ENCODE measurements at regions not wholly inside any gene's neighbourhood (a gene's known extent, or its start where the extent isn't known, plus 50 kb on each side); places are given as distances from the start of the nearest gene placed in this dataset.

- Histone ChIP-seq H2AFZ (ENCODE audit: insufficient read depth, low read depth, low read length, poor library complexity, severe bottlenecking) (no peak overlapping the region), H3K9ac (ENCODE audit: insufficient read depth, low read length, poor library complexity, severe bottlenecking) (no peak overlapping the region), H3K4me2 (replicated peaks; ENCODE audit: extremely low read depth, low read length, poor library complexity, severe bottlenecking) (no peak overlapping the region), H3K36me3 (replicated peaks in 1 of 2; ENCODE audit: control insufficient read depth in 1 of 2, insufficient read depth in 2 of 2, low read length in 2 of 2) (no peaks in the 10 kb centered on the region), H3K4me1 (ENCODE audit: control insufficient read depth in 1 of 2, insufficient read depth in 2 of 2, low read length in 2 of 2) (no peaks in the 10 kb centered on the region), H3K79me2 (ENCODE audit: insufficient read depth, low read length) (no peaks in the 10 kb centered on the region), H4K20me1 (ENCODE audit: insufficient read depth, low read length) (no peaks in the 10 kb centered on the region), H3K27me3 (ENCODE audit: control insufficient read depth in 2 of 2, insufficient read depth in 2 of 2, low read length in 2 of 2) (no peaks in the 10 kb centered on the region), H3K27ac (ENCODE audit: low read depth in 1 of 2, low read length in 2 of 2) (no peak overlapping the region), H3K9me3 (replicated peaks in 1 of 2; ENCODE audit: control insufficient read depth in 1 of 2, insufficient read depth in 1 of 2, low read length in 2 of 2) (peaks cover 0 to 8% of the 10 kb centered on the region in 2 donors), H3K4me3 (replicated peaks in 1 of 3; ENCODE audit: low read depth in 2 of 3, low read length in 3 of 3) (no peak overlapping the region)
- H3K4me3 Mint-ChIP-seq = no peak overlapping the region
- no peak overlapping the region for H3K27ac Mint-ChIP-seq
- TF ChIP-seq CTCF (IDR thresholded peaks at IDR 0.05) = no peak
- H3K27me3 Mint-ChIP-seq (ENCODE audit: low read depth in 3 of 3) = no peaks in the 10 kb centered on the region
- DNase-seq = no peak
- intact Hi-C loops (cut with micrococcal nuclease) = no loop called here
- H3K36me3 Mint-ChIP-seq = no peaks in the 10 kb centered on the region
- WGBS (ENCODE audit: insufficient coverage) = 100% methylated on average over 1 of the region's 2 CpGs
- H3K9me3 Mint-ChIP-seq = peaks cover 2 to 13% (median 4%) of the 10 kb centered on the region in 7 donors
- H3K4me1 Mint-ChIP-seq = no peaks in the 10 kb centered on the region
Measured at GRCh38 chr4:186775902-186776301, 52.2 kb upstream of the FAT1 start.

GRCh38 chr4:186778134-186778533, 54.5 kb upstream of the FAT1 start:
- no peak overlapping the region for H3K27ac Mint-ChIP-seq
- no peak overlapping the region for H3K27ac ChIP-seq (ENCODE audit: low read depth in 1 of 2, low read length in 2 of 2)
- no peak overlapping the region for H3K4me3 ChIP-seq (replicated peaks in 1 of 3; ENCODE audit: low read depth in 2 of 3, low read length in 3 of 3)
- no peaks in the 10 kb centered on the region for H3K27me3 ChIP-seq (ENCODE audit: control insufficient read depth in 2 of 2, insufficient read depth in 2 of 2, low read length in 2 of 2)
- no peak overlapping the region for H3K9ac ChIP-seq (ENCODE audit: insufficient read depth, low read length, poor library complexity, severe bottlenecking)
- no peaks in the 10 kb centered on the region for H3K4me1 Mint-ChIP-seq
- peaks cover 0 to 8% of the 10 kb centered on the region in 2 donors for H3K9me3 ChIP-seq (replicated peaks in 1 of 2; ENCODE audit: control insufficient read depth in 1 of 2, insufficient read depth in 1 of 2, low read length in 2 of 2)
- no peak for TF ChIP-seq CTCF (IDR thresholded peaks at IDR 0.05)
- WGBS (ENCODE audit: insufficient coverage) = 100% methylated on average over 1 of the region's 7 CpGs
- no peak for DNase-seq
- no peaks in the 10 kb centered on the region for H3K79me2 ChIP-seq (ENCODE audit: insufficient read depth, low read length)
- peaks cover 2 to 13% (median 4%) of the 10 kb centered on the region in 7 donors for H3K9me3 Mint-ChIP-seq
- no peak overlapping the region for H3K4me2 ChIP-seq (replicated peaks; ENCODE audit: extremely low read depth, low read length, poor library complexity, severe bottlenecking)
- H3K4me1 ChIP-seq (ENCODE audit: control insufficient read depth in 1 of 2, insufficient read depth in 2 of 2, low read length in 2 of 2) = no peaks in the 10 kb centered on the region
- intact Hi-C loops (cut with micrococcal nuclease) = no loop called here
- H4K20me1 ChIP-seq (ENCODE audit: insufficient read depth, low read length) = no peaks in the 10 kb centered on the region
- H3K36me3 Mint-ChIP-seq = no peaks in the 10 kb centered on the region
- H3K36me3 ChIP-seq (replicated peaks in 1 of 2; ENCODE audit: control insufficient read depth in 1 of 2, insufficient read depth in 2 of 2, low read length in 2 of 2) = no peaks in the 10 kb centered on the region
- H2AFZ ChIP-seq (ENCODE audit: insufficient read depth, low read depth, low read length, poor library complexity, severe bottlenecking) = no peak overlapping the region
- H3K27me3 Mint-ChIP-seq (ENCODE audit: low read depth in 3 of 3) = no peaks in the 10 kb centered on the region
- H3K4me3 Mint-ChIP-seq = no peak overlapping the region
